ENCODE measurements at regions not wholly inside any gene's neighbourhood (a gene's known extent, or its start where the extent isn't known, plus 50 kb on each side); places are given as distances from the start of the nearest gene placed in this dataset.

DNA sequence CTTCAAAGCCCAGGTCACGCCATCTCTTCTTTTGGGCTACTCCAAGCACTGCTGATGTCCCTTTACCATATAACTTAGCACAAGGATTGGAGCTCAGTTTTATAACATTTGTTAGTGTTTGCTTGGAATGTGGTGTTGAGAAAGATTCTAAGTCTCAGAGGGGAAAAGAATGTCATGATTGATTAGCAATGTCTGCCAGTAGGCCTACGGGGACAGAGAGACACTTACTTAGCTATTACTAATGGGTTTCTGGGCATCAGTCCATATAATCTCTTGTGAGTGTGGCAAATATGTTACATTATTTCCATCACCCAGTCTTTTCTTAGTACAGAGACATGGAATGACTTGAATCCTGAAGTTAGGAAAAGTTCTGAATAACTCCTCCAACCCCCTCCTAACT, 75.4 kb upstream of the FSHB start:
- DNase-seq (ENCODE audit: low spot score), result no peak

DNA sequence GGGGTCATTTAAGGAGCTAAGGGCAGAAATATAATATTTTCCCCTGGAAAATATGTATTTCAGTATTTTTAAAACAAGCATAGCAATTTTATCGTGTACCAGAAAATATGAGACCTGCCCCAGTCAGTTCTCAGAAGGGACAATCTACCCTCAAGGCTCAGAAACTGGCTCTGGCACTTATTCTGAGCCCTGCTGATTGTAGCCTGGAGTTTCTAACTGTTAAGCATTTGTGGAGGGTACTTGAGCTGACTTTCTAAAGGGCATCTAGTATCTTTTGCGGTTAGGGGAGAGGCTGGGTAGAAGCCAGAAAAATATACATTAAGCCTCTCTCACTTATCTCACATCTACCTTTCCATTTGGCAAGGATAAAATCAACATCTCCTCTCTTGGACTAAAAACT, 71.3 kb upstream of the FSHB start:
- DNase-seq (ENCODE audit: low spot score), result no peak

DNA sequence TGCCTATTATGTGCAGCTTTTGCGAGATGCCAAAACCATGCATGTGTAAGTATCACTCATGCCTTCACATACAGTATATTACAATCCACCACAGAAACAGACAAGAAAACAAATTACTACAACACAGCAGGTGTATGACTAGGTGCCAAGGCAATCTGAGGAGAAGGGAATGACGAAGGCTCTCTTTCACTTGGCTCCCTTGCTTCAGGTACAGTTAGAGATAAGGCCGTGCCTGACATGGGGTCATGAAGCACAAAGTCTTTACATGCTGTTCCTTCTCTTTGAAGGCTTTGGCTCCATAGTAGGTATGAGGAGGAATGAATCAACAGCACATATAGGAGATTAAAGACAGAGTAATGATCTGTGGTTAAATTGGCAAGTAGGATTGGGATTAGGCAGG, 65.2 kb upstream of the FSHB start:
- no peak for DNase-seq (ENCODE audit: low spot score)

DNA sequence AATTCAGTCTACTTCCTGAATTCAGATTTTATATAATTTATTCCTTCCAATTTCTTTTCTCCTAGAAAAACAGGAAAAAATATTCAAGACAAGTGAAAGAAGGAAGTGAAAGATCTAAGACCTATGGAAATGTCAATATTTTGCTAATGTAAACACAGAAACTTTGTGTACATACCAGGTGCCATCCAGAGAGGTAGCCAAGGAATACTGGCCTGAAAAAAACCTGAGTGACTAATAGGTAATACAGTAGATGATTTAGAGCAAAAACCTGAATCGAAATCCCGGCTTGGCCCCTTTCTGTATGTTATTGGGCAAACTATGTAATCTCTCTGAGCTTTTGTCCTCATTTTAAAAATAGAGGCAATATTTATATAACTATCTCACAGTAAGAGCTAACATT, 59.2 kb upstream of the FSHB start:
- no peak for DNase-seq (ENCODE audit: low spot score)

DNA sequence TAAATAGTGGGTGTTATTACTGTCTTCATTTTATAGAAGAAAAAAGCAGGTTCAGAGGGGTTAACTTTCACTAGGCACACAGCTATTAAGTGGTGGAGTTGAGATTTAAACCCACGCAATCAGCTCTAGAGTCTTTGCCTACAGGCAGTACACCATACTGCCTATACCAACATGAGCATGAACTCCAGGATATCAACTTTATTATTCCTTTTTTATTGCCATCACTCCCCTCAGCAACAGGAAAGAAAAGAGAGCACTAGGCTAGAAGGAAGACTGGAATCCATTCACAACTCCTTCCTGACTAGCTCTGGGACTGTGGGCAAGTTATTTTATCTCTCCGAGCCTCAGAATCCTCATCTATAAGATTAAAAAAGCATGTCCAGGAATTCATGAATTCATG, 58.7 kb upstream of the FSHB start:
- DNase-seq (ENCODE audit: low spot score), result no peak

DNA sequence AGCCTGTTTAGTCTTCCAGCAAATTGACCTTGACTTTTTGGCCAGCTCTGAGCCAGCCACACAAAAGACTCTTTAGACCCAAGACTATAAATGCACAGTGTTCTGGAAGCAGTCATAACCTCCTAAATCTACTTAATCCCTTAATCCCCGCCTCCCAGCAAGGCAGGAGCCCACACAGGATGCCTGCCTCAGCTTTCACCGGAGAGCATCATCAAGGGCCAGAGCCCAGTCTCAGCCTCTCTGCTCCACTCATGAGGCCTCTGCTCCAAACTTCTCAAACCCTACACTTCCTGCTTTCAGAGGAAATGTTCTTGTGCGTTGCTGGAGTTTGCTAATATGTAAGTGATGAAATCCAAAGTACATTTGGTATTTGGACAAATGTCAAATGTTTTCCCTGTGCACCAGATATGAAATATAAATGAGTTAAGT, 57.9 kb upstream of the FSHB start:
- no peak for DNase-seq (ENCODE audit: low spot score)

DNA sequence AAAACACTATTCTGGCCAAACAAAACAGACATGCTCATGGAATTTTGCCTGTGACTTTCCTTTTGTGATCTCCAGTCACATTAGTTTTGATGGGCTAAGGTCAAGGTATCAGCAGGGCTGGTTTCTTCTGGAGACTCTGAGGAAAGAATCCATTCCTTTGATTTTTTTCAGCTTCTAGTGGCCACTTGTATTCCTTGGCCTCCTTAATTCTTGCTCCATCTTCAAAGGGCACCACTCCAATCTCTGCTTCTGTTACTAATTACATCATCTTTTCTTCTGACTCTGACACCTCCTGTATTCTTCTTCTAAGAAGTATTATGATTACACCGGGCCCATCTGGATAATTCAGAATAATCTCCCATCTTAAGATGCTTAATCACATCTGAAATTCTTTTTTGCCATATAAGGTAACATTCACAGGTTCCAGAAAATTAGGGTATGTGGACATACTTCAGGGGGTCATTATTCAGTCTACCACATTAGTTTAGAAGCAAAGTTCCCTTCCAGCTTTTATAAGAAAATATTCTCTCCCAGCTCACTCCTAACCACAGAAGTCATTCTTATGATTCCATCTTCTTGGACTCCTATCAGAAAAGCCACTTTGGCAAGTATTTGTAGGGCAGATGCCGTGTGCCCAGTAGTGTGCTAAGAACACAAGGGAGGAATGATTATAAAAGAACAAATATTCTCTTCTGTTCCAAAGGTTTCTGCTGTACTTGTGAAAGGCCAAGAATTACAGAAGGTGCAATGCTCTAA, 56.4 kb upstream of the FSHB start:
- DNase-seq (ENCODE audit: low spot score), result no peak

All from AG20443 (cell line).